Fibroblast of the aortic adventitia (primary cell): ENCODE measurements at regions not wholly inside any gene's neighbourhood (a gene's known extent, or its start where the extent isn't known, plus 50 kb on each side); places are given as distances from the start of the nearest gene placed in this dataset.
"Not testable (repeated sequence)": the region's sequence is repeated elsewhere in the genome, so short reads cannot be mapped to it uniquely, and the experiment has no call there.

Experiments
- DNase-seq: peaks from one replicate; pipeline ENCODE4 v3.0.0-alpha.2; 2010; ENCODE audit warnings: low read depth
- H3K4me3 ChIP-seq: 2 replicates; pipeline ENCODE4 v1.5.1; 2011; ENCODE audit warnings: low read depth, mild to moderate bottlenecking, control low read depth, low read length, moderate library complexity
- CTCF ChIP-seq: IDR thresholded peaks from 2 replicates; pipeline ENCODE4 v1.5.1; 2011; ENCODE audit warnings: mild to moderate bottlenecking, low read length, control low read depth, inconsistent platforms; ENCODE audit not compliant: insufficient read depth

GRCh38 chr2:105671156-105671555 lies 73.6 kb upstream of the NCK2 start:
- TF ChIP-seq CTCF, result no peak
- DNase-seq, result peak; percentile 6
- no peak overlapping the region for H3K4me3 ChIP-seq

DNA sequence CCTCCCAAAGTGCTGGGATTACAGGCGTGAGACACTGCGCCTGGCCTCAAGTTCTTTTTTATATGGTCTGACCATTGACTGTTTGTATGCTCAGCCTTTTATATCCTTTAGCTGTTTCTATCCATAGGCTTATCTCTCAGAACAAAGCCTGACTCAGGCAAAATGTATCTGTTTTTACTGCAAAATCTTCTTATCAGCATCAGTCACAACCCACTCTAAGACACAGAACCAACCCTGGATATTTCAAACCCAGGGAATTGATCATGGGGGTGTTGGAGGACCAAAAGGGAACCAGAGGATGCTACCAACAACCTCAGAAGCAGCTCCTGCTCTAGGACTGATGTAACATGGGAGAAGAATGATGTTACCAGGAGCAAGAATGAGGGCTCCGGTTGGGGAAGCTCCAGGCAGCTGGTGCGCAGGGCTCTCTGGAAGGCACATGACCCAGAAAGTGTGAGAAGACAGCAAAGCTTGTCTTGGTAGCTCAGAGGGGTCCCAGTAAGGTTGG lies 75.3 kb upstream of the NCK2 start:
- no peak overlapping the region for H3K4me3 ChIP-seq
- TF ChIP-seq CTCF, result no peak
- DNase-seq, result no peak

- no peak for TF ChIP-seq CTCF
- DNase-seq, result no peak
- no peak overlapping the region for H3K4me3 ChIP-seq
Observed at GRCh38 chr2:105665480-105665879, 79.2 kb upstream of the NCK2 start.

GRCh38 chr2:105660489-105660888 lies 84.2 kb upstream of the NCK2 start:
- no peak overlapping the region for H3K4me3 ChIP-seq
- TF ChIP-seq CTCF, result no peak
- no peak for DNase-seq

- DNase-seq, H3K4me3 ChIP-seq: not testable (repeated sequence)
Observed at GRCh38 chr2:105655723-105656606, 88.7 kb upstream of the NCK2 start.

DNA sequence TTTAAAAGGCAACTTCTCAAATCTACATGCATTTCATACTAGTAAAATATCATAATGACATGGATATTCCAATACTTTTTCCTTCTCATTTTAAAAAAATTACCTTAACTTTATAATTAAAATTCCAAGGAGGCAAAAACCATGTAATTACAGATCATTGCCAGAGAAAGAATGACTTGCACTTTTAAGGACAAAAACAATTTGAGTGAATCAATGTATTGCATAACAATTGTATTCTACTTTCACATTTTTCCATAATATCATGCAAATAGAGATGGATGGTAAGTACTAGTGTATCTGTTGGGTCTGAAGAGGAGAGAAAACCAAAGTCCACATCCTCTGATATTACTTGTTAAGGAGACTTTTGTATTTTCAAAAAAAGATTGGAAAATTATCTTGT lies 89.5 kb upstream of the NCK2 start:
- TF ChIP-seq CTCF, result no peak
- no peak for DNase-seq
- H3K4me3 ChIP-seq, result no peak overlapping the region

GRCh38 chr2:105654474-105655004 lies 90.2 kb upstream of the NCK2 start:
- no peak for TF ChIP-seq CTCF
- no peak for DNase-seq
- no peak overlapping the region for H3K4me3 ChIP-seq
